ENCODE measurements at regions not wholly inside any gene's neighbourhood (a gene's known extent, or its start where the extent isn't known, plus 50 kb on each side); places are given as distances from the start of the nearest gene placed in this dataset.
A peak's percentile ranks its signal among the peaks of the same experiment; 100 is the strongest.

DNA sequence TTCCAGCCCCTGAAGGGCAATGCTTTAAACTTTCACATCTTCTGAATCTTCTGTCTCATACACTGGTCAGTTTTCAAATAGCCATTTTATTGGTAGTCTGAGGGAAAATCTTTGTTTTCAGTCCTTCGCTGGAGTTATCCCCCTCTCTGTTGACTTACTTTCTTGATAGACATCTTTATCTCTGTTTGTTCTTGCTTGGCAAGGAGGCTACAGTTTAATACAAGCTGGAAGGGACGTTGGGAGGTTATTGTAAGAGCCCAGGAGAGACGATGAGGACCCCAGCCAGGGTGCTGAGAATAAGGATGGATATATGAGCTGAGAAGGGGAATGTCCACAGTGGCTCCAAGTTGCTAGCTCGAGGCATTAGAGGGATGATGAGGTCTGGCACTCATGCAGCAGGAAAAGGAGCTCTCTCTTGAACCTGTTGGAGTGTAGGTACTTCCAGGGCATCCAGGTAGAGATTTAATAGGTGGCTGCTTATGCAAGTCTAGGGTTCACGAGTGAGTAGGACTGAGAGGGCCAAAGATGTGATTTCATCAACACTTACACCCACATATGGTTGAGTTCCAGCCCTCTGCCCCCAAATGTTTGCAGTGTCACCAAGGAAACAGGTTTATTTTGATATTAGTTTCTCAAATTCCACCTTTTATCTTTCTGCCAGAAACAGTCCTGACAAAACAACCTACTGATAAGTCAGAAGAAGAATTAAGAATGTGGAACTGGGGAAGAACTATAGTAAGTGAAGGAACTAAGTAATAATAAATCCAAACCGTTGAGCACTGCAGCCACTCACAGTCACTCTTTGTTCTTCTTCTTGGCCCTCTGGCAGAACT lies 237.3 kb upstream of the PROX1 start:
- no peaks in the 10 kb centered on the region for H3K4me1 Mint-ChIP-seq (ENCODE audit: insufficient read depth, unreplicated experiment)
- intact Hi-C loops (cut with micrococcal nuclease), result no loop called here
- peaks cover 20% of the 10 kb centered on the region for H3K27me3 Mint-ChIP-seq (ENCODE audit: insufficient read depth, unreplicated experiment)
- no peaks in the 10 kb centered on the region for H3K36me3 Mint-ChIP-seq (ENCODE audit: insufficient read depth, unreplicated experiment)
- DNase-seq (ENCODE audit: unreplicated experiment), result no peak
- no TSS peak for BruUV-seq (replicated peaks)
- ChIA-PET CTCF (interaction anchor here (0.7 kb wide), 1 partner anchor 421 kb away, joined by 3 read pairs; no protein-coding TSS in a partner anchor), POLR2A (no interaction called here)
- H3K27ac Mint-ChIP-seq (ENCODE audit: low read depth, unreplicated experiment), result no peak overlapping the region
- TF ChIP-seq, protein P1, sequence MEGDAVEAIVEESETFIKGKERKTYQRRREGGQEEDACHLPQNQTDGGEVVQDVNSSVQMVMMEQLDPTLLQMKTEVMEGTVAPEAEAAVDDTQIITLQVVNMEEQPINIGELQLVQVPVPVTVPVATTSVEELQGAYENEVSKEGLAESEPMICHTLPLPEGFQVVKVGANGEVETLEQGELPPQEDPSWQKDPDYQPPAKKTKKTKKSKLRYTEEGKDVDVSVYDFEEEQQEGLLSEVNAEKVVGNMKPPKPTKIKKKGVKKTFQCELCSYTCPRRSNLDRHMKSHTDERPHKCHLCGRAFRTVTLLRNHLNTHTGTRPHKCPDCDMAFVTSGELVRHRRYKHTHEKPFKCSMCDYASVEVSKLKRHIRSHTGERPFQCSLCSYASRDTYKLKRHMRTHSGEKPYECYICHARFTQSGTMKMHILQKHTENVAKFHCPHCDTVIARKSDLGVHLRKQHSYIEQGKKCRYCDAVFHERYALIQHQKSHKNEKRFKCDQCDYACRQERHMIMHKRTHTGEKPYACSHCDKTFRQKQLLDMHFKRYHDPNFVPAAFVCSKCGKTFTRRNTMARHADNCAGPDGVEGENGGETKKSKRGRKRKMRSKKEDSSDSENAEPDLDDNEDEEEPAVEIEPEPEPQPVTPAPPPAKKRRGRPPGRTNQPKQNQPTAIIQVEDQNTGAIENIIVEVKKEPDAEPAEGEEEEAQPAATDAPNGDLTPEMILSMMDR (IDR thresholded peaks at IDR 0.05; ENCODE audit: unreplicated experiment), result no peak
- H3K4me3 Mint-ChIP-seq (ENCODE audit: unreplicated experiment), result no peak overlapping the region
- H3K9me3 Mint-ChIP-seq (ENCODE audit: unreplicated experiment), result no peaks in the 10 kb centered on the region

DNA sequence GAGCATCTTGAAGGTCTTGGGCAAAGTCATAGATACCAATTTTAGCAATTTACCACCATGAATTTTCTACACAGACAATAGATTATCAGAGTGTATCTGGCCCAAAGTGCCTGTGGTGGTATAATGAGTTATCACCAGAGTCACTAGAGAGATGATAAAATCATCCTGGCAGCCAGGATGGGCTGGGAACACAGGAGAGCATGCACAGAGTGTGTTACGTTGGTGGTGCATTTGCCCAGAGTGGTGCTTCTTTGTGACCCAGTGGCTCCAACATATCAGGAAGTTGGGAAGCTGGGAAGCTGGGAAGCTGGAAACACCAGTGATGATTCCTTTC lies 236.7 kb upstream of the PROX1 start:
- no peaks in the 10 kb centered on the region for H3K9me3 Mint-ChIP-seq (ENCODE audit: unreplicated experiment)
- no peak overlapping the region for H3K4me3 Mint-ChIP-seq (ENCODE audit: unreplicated experiment)
- H3K4me1 Mint-ChIP-seq (ENCODE audit: insufficient read depth, unreplicated experiment), result no peaks in the 10 kb centered on the region
- CTCF ChIA-PET, result no interaction called here
- no peaks in the 10 kb centered on the region for H3K36me3 Mint-ChIP-seq (ENCODE audit: insufficient read depth, unreplicated experiment)
- TF ChIP-seq, protein P1 (IDR thresholded peaks at IDR 0.05; ENCODE audit: unreplicated experiment), result no peak
- intact Hi-C loops (cut with micrococcal nuclease), result no loop called here
- POLR2A ChIA-PET, result no interaction called here
- H3K27me3 Mint-ChIP-seq (ENCODE audit: insufficient read depth, unreplicated experiment), result peaks cover 20% of the 10 kb centered on the region
- H3K27ac Mint-ChIP-seq (ENCODE audit: low read depth, unreplicated experiment), result no peak overlapping the region
- DNase-seq (ENCODE audit: unreplicated experiment), result no peak
- no TSS peak for BruUV-seq (replicated peaks)

DNA sequence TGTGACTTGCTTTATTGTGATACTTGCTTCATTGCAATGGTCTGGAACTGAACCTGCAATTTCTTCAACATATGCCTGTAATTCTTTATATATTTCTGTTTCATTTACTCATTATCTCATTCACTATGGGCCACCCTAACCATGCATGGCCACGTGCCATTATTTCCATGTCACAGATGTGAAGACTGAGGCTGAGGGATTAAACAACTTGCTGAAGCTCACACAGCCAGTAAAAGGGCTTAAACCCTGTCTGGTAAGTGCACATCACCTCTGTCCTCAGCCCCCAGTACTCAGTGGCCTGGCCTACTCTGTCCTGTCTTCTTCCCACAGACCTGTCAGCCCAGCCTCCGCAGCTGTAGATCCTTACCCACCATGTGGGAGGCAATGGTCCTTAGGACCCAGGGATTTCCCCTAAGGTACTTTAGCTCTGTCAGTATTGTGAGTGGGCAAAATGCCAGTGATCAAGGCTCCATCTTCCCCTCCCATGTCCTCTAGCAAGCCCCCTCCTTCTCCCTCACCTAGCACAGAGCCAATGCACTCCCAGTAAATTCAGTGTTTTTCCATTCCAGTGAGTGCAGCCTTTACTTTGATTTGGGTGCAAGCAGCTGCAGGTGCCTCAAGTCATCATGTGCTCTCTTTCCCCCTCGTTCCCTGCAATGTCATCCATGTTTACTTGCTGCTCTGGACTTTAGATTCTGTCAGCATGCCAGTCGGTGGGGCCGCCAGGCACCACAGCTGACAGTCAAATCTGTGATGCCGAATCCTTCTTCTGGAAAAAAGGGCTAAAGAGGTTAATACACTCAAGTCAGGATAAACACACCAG lies 228.2 kb upstream of the PROX1 start:
- TF ChIP-seq, protein P1 (IDR thresholded peaks at IDR 0.05; ENCODE audit: unreplicated experiment), result no peak
- CTCF ChIA-PET, result no interaction called here
- Mint-ChIP-seq H3K36me3 (ENCODE audit: insufficient read depth, unreplicated experiment) (no peaks in the 10 kb centered on the region), H3K27ac (ENCODE audit: low read depth, unreplicated experiment) (no peak overlapping the region), H3K4me3 (ENCODE audit: unreplicated experiment) (no peak overlapping the region), H3K9me3 (ENCODE audit: unreplicated experiment) (peaks cover 5% of the 10 kb centered on the region), H3K27me3 (ENCODE audit: insufficient read depth, unreplicated experiment) (peaks cover 27% of the 10 kb centered on the region), H3K4me1 (ENCODE audit: insufficient read depth, unreplicated experiment) (no peaks in the 10 kb centered on the region)
- POLR2A ChIA-PET, result no interaction called here
- DNase-seq (ENCODE audit: unreplicated experiment), result no peak
- intact Hi-C loops (cut with micrococcal nuclease), result no loop called here
- no TSS peak for BruUV-seq (replicated peaks)

DNA sequence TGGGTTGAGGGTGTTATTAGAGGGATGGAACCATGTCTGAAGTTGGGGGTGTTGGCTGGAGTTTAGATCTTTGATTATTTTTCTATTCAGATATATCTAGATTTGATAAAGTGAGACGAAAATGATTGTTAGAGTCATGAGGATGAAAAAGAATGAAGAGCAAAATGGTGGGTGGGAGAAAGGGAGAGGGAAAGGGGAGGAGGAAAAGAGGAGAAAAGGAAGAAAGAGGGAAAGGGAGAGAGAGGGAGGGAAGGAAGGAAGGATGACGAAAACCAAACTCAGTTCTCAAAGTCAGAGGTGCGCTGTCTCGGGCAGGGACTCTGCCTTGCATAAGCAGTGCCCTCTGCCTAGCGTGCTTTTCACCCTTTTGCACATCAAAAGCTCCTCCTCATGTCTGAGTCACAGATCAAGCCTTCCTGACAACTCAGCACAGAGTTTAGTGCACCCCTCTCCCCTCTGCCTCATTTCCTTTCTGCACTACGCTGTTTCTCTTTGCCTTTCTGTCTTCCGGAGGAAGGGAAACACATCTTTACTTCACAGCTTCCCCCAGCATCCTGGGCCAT lies 225.8 kb upstream of the PROX1 start:
- TF ChIP-seq, protein P1 (IDR thresholded peaks at IDR 0.05; ENCODE audit: unreplicated experiment), result no peak
- ChIA-PET CTCF (no interaction called here), POLR2A (no interaction called here)
- Mint-ChIP-seq H3K4me1 (ENCODE audit: insufficient read depth, unreplicated experiment) (no peaks in the 10 kb centered on the region), H3K27me3 (ENCODE audit: insufficient read depth, unreplicated experiment) (peaks cover 45% of the 10 kb centered on the region), H3K36me3 (ENCODE audit: insufficient read depth, unreplicated experiment) (no peaks in the 10 kb centered on the region), H3K9me3 (ENCODE audit: unreplicated experiment) (peaks cover 6% of the 10 kb centered on the region), H3K27ac (ENCODE audit: low read depth, unreplicated experiment) (no peak overlapping the region), H3K4me3 (ENCODE audit: unreplicated experiment) (no peak overlapping the region)
- BruUV-seq (replicated peaks), result no TSS peak
- peak; percentile 38 for DNase-seq (ENCODE audit: unreplicated experiment)
- intact Hi-C loops (cut with micrococcal nuclease), result no loop called here

Measured in MCF 10A (cell line).